ENCODE measurements at regions not wholly inside any gene's neighbourhood (a gene's known extent, or its start where the extent isn't known, plus 50 kb on each side); places are given as distances from the start of the nearest gene placed in this dataset.

DNA sequence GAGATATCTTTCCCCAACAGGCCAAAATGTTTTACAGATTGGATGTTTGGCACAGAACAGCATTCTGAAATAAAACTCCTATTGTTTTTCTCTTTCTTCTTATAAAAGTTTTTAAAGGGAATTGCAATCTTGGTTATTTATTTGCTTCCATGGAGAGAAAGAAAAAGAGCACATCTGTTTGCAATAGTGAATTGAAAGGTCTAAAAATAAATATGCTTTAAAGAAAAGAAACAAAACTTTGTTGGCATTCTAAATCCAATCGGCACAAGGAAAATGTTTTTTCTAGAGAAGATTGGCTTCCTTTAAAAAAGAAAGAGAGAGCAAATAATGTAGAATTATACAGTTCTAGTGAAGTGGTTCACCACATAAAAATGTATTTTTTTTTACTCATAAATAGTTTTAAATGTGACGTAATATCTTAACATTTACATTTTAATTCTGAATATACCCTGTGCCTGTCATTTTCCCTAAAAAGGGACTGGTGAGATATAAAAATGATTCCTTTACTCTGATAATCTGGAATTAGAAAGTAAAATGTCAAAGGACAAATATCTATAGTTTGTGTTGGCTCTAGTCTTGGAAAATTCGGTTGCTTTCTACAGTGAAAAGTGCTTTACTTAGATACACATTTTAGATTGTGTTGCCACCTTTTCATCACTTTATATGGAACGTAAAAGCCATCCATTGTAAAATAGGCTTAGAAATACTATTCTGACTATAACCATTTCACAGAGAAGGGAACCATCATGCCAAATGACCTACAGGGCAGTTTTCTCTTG is 257.4 kb upstream of the CBLB start (continued):
- TF ChIP-seq ZNF331 (CRISPR knock-in tag; IDR thresholded peaks at IDR 0.05; ENCODE audit: low read depth) (no peak), ZNF114 (CRISPR knock-in tag; IDR thresholded peaks at IDR 0.05) (no peak), STAT1 (IDR thresholded peaks at IDR 0.05; ENCODE audit: unreplicated experiment) (no peak), EZH2 (IDR thresholded peaks at IDR 0.05; ENCODE audit: low read depth, unreplicated experiment) (no peak), JUNB (IDR thresholded peaks at IDR 0.05; ENCODE audit: unreplicated experiment) (no peak)

DNA sequence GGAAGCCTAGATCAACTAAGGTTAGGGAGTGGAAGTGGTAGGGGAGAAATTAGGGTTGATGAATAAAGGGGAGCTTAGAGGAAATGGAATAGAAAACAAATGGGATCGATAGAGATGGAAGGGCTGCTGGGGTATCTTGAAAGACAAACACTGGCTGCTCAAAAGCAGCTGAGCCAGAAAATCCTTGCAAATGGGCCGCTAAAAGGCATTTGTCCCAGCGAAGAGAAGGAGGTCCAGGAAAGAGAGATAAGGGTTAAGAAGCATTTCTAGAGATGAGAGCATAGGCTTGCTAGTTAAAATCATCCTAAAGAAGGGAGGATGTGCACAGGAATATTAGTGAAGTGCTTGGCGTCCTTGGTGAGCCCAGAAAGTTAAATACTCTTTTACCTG is 258.0 kb upstream of the CBLB start:
- Histone ChIP-seq H3K4me1 (ENCODE audit: insufficient read depth) (peaks cover 4% of the 10 kb centered on the region; the same call in 1 of the 2 replicates), H3K9me2 (ENCODE audit: insufficient read depth) (no peaks in the 10 kb centered on the region), H3F3A (replicated peaks; ENCODE audit: low read depth) (no peaks in the 10 kb centered on the region), H3K27ac (ENCODE audit: low read depth) (no peak overlapping the region), H2AFZ (peak overlapping the region; percentile 60; the same call in 1 of the 2 replicates), H3K4me2 (no peak overlapping the region), H3K4me3 (no peak overlapping the region), H3K36me3 (ENCODE audit: insufficient read depth) (no peaks in the 10 kb centered on the region), H4K20me1 (replicated peaks; ENCODE audit: insufficient read depth) (no peaks in the 10 kb centered on the region), H3K27me3 (ENCODE audit: insufficient read depth) (no peaks in the 10 kb centered on the region), H3K79me2 (replicated peaks; ENCODE audit: insufficient read depth) (no peaks in the 10 kb centered on the region)
- no peak overlapping the region for H3K4me3 Mint-ChIP-seq
- no peaks in the 10 kb centered on the region for H3K36me3 Mint-ChIP-seq (ENCODE audit: low read depth)
- peaks cover 3% of the 10 kb centered on the region for H3K27me3 Mint-ChIP-seq (ENCODE audit: insufficient read depth, low read depth, poor library complexity)
- peaks cover 11% of the 10 kb centered on the region; the same call in 2 of the 3 replicates for H3K4me1 Mint-ChIP-seq
- no peak for ATAC-seq
- no peak overlapping the region for H3K27ac Mint-ChIP-seq
- no peak for DNase-seq (ENCODE audit: low spot score)
- no peaks in the 10 kb centered on the region; the same call in 2 of the 3 replicates for H3K9me3 Mint-ChIP-seq
- TF ChIP-seq ZNF331 (CRISPR knock-in tag; IDR thresholded peaks at IDR 0.05; ENCODE audit: low read depth) (no peak), EZH2 (IDR thresholded peaks at IDR 0.05; ENCODE audit: low read depth, unreplicated experiment) (no peak)

DNA sequence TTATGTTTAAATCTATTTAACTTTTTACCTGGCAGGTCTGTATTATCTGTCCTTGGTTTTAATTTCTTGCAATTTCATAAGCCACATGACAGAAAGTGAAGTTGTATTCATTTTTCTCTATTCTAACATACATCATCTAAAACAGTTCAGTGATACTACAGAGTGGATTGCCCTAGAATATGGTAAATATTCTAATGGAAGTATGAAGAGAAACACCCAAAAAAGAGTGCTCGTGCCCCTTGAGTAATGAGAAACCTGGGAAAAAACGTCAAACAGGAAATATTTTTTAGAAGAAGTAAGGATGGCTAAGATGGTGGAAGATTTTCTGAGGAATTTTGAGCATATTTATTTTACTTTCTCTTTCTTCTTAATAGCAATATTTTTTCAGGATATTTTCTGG is 261.1 kb upstream of the CBLB start:
- Mint-ChIP-seq H3K27me3 (ENCODE audit: insufficient read depth, low read depth, poor library complexity) (peaks cover 3% of the 10 kb centered on the region), H3K36me3 (ENCODE audit: low read depth) (peaks cover 2% of the 10 kb centered on the region; the same call in 1 of the 3 replicates), H3K9me3 (peaks cover 2% of the 10 kb centered on the region; the same call in 1 of the 3 replicates), H3K27ac (0 out of 2 replicates have a peak overlapping the region, but pooled peaks have one; percentile 41), H3K4me3 (no peak overlapping the region), H3K4me1 (peaks cover 7% of the 10 kb centered on the region; the same call in 2 of the 3 replicates)
- H3F3A ChIP-seq (replicated peaks; ENCODE audit: low read depth) = no peaks in the 10 kb centered on the region
- H2AFZ ChIP-seq = no peak overlapping the region
- no peaks in the 10 kb centered on the region for H3K36me3 ChIP-seq (ENCODE audit: insufficient read depth)
- no peaks in the 10 kb centered on the region for H3K27me3 ChIP-seq (ENCODE audit: insufficient read depth)
- no peak overlapping the region for H3K4me3 ChIP-seq
- no peaks in the 10 kb centered on the region for H3K79me2 ChIP-seq (replicated peaks; ENCODE audit: insufficient read depth)
- no peak for DNase-seq (ENCODE audit: low spot score)
- peaks cover 4% of the 10 kb centered on the region; the same call in 1 of the 2 replicates for H3K4me1 ChIP-seq (ENCODE audit: insufficient read depth)
- no peak for ATAC-seq
- H3K4me2 ChIP-seq = no peak overlapping the region
- H4K20me1 ChIP-seq (replicated peaks; ENCODE audit: insufficient read depth) = no peaks in the 10 kb centered on the region
- no peak overlapping the region for H3K27ac ChIP-seq (ENCODE audit: low read depth)
- H3K9me2 ChIP-seq (ENCODE audit: insufficient read depth) = peaks cover 6% of the 10 kb centered on the region; the same call in 1 of the 2 replicates
- no peak for TF ChIP-seq NANOG (IDR thresholded peaks at IDR 0.05; ENCODE audit: borderline replicate concordance)
- TF ChIP-seq POLR2AphosphoS5 (IDR thresholded peaks at IDR 0.05; ENCODE audit: low read depth) = no peak
- TF ChIP-seq, protein P1, sequence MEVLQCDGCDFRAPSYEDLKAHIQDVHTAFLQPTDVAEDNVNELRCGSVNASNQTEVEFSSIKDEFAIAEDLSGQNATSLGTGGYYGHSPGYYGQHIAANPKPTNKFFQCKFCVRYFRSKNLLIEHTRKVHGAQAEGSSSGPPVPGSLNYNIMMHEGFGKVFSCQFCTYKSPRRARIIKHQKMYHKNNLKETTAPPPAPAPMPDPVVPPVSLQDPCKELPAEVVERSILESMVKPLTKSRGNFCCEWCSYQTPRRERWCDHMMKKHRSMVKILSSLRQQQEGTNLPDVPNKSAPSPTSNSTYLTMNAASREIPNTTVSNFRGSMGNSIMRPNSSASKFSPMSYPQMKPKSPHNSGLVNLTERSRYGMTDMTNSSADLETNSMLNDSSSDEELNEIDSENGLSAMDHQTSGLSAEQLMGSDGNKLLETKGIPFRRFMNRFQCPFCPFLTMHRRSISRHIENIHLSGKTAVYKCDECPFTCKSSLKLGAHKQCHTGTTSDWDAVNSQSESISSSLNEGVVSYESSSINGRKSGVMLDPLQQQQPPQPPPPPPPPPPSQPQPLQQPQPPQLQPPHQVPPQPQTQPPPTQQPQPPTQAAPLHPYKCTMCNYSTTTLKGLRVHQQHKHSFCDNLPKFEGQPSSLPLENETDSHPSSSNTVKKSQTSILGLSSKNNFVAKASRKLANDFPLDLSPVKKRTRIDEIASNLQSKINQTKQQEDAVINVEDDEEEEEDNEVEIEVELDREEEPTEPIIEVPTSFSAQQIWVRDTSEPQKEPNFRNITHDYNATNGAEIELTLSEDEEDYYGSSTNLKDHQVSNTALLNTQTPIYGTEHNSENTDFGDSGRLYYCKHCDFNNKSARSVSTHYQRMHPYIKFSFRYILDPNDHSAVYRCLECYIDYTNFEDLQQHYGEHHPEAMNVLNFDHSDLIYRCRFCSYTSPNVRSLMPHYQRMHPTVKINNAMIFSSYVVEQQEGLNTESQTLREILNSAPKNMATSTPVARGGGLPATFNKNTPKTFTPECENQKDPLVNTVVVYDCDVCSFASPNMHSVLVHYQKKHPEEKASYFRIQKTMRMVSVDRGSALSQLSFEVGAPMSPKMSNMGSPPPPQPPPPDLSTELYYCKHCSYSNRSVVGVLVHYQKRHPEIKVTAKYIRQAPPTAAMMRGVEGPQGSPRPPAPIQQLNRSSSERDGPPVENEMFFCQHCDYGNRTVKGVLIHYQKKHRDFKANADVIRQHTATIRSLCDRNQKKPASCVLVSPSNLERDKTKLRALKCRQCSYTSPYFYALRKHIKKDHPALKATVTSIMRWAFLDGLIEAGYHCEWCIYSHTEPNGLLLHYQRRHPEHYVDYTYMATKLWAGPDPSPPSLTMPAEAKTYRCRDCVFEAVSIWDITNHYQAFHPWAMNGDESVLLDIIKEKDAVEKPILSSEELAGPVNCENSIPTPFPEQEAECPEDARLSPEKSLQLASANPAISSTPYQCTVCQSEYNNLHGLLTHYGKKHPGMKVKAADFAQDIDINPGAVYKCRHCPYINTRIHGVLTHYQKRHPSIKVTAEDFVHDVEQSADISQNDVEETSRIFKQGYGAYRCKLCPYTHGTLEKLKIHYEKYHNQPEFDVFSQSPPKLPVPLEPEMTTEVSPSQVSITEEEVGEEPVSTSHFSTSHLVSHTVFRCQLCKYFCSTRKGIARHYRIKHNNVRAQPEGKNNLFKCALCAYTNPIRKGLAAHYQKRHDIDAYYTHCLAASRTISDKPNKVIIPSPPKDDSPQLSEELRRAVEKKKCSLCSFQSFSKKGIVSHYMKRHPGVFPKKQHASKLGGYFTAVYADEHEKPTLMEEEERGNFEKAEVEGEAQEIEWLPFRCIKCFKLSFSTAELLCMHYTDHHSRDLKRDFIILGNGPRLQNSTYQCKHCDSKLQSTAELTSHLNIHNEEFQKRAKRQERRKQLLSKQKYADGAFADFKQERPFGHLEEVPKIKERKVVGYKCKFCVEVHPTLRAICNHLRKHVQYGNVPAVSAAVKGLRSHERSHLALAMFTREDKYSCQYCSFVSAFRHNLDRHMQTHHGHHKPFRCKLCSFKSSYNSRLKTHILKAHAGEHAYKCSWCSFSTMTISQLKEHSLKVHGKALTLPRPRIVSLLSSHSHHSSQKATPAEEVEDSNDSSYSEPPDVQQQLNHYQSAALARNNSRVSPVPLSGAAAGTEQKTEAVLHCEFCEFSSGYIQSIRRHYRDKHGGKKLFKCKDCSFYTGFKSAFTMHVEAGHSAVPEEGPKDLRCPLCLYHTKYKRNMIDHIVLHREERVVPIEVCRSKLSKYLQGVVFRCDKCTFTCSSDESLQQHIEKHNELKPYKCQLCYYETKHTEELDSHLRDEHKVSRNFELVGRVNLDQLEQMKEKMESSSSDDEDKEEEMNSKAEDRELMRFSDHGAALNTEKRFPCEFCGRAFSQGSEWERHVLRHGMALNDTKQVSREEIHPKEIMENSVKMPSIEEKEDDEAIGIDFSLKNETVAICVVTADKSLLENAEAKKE (CRISPR knock-in tag; IDR thresholded peaks at IDR 0.05) = no peak
- TF ChIP-seq, protein P2, sequence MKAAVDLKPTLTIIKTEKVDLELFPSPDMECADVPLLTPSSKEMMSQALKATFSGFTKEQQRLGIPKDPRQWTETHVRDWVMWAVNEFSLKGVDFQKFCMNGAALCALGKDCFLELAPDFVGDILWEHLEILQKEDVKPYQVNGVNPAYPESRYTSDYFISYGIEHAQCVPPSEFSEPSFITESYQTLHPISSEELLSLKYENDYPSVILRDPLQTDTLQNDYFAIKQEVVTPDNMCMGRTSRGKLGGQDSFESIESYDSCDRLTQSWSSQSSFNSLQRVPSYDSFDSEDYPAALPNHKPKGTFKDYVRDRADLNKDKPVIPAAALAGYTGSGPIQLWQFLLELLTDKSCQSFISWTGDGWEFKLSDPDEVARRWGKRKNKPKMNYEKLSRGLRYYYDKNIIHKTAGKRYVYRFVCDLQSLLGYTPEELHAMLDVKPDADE (IDR thresholded peaks at IDR 0.05) = no peak
- TF ChIP-seq ZNF114 (CRISPR knock-in tag; IDR thresholded peaks at IDR 0.05) = no peak
- no peak for TF ChIP-seq JUNB (IDR thresholded peaks at IDR 0.05; ENCODE audit: unreplicated experiment)
- no peak for TF ChIP-seq ZNF331 (CRISPR knock-in tag; IDR thresholded peaks at IDR 0.05; ENCODE audit: low read depth)
- TF ChIP-seq EZH2 (IDR thresholded peaks at IDR 0.05; ENCODE audit: low read depth, unreplicated experiment) = no peak
- TF ChIP-seq CREB1 (CRISPR knock-in tag; IDR thresholded peaks at IDR 0.05; ENCODE audit: low read depth) = no peak

Data from GM23338 (cell line).